Vagina (tissue), 2 donors: ENCODE measurements at regions not wholly inside any gene's neighbourhood (a gene's known extent, or its start where the extent isn't known, plus 50 kb on each side); places are given as distances from the start of the nearest gene placed in this dataset.

Experiments
- POLR2AphosphoS5 ChIP-seq, 2 donors: sonication (generic); formaldehyde crosslinking; IDR thresholded peaks; one replicate each; pipeline ENCODE4 v1.9.0; 2017; ENCODE audit warnings: antibody characterized with exemption in 2 of 2, mild to moderate bottlenecking in 2 of 2, low read depth in 1 of 2; ENCODE audit not compliant: insufficient read depth in 1 of 2
- TF ChIP-seq, protein P1 (sequence below), 3 experiments: fragments of 450-650 bp in 2 of 3; fragments of 200-600 bp in 1 of 3; sonication (generic) in 1 of 3; IDR thresholded peaks; one replicate each; pipeline ENCODE4 v1.5.1; 2017 to 2019; ENCODE audit warnings: antibody characterized with exemption in 3 of 3, mild to moderate bottlenecking in 2 of 3, moderate library complexity in 2 of 3

DNA sequence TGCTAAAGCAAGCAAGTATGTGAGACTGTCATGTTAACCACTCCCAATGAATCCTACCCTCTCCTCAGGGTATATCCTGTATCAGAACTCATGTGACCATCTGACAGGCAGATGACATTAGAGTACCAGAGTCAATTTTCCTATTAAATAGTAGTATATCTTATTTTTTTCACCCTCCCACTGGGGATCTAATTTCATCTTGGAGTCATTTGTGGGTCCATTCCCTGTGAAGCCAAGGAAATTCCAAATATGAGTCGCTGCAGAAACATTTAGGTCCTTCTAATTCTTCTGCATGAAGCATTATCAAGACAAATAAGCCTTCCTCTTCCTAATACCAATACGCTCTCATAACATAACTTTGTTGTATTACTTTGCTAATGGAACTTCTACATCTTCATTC, 52.2 kb upstream of the BLTP1 start:
- TF ChIP-seq, protein P1, sequence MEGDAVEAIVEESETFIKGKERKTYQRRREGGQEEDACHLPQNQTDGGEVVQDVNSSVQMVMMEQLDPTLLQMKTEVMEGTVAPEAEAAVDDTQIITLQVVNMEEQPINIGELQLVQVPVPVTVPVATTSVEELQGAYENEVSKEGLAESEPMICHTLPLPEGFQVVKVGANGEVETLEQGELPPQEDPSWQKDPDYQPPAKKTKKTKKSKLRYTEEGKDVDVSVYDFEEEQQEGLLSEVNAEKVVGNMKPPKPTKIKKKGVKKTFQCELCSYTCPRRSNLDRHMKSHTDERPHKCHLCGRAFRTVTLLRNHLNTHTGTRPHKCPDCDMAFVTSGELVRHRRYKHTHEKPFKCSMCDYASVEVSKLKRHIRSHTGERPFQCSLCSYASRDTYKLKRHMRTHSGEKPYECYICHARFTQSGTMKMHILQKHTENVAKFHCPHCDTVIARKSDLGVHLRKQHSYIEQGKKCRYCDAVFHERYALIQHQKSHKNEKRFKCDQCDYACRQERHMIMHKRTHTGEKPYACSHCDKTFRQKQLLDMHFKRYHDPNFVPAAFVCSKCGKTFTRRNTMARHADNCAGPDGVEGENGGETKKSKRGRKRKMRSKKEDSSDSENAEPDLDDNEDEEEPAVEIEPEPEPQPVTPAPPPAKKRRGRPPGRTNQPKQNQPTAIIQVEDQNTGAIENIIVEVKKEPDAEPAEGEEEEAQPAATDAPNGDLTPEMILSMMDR (IDR thresholded peaks at IDR 0.05): no peak
- TF ChIP-seq POLR2AphosphoS5 (IDR thresholded peaks at IDR 0.05; ENCODE audit: insufficient read depth in 1 of 2, low read depth in 1 of 2): no peak
